IMR-90 (cell line): ENCODE measurements at regions not wholly inside any gene's neighbourhood (a gene's known extent, or its start where the extent isn't known, plus 50 kb on each side); places are given as distances from the start of the nearest gene placed in this dataset.

ENCODE experiments used
- ATAC-seq: fragments of 200-7000 bp; cut with Tn5 transposase; 2 replicates; pipeline ENCODE4 v1.9.1; 2020; ENCODE audit warnings: low read depth, mild to moderate bottlenecking, moderate library complexity
- BruUV-seq: library from RNA; stranded (reverse); fragments of 400-500 nt; replicated peaks from 2 replicates; lab custom pipeline; 2021; lab: Mats Ljungman, UMichigan
- CTCF ChIA-PET: fragments of 300-600 bp; formaldehyde crosslinking; extraction: SDS; loops from one replicate; lab custom pipeline; 2021; ENCODE audit warnings: antibody characterized with exemption; lab: Yijun Ruan, JAX
- POLR2A ChIA-PET: fragments of 300-600 bp; sonication (Branson Sonifier 250); formaldehyde crosslinking; loops from one replicate; lab custom pipeline; 2022; ENCODE audit warnings: antibody characterized with exemption; ENCODE audit not compliant: unreplicated experiment; lab: Charles Lee
- DNase-seq: peaks from one replicate; pipeline ENCODE4 v3.0.0; 2013
- H2AFZ ChIP-seq: replicated peaks from 2 replicates; pipeline ENCODE3; 2013; ENCODE audit warnings: low read length, mild to moderate bottlenecking; ENCODE audit not compliant: poor library complexity
- H2AK5ac ChIP-seq: 2 replicates; pipeline ENCODE4 v1.6.1; 2013; ENCODE audit warnings: low read depth, low read length, inconsistent platforms
- H2AK9ac ChIP-seq: replicated peaks from 2 replicates; pipeline ENCODE3; 2013; ENCODE audit warnings: mild to moderate bottlenecking, low read depth, low read length, moderate library complexity; ENCODE audit not compliant: poor library complexity
- H2BK120ac ChIP-seq: 2 replicates; pipeline ENCODE4 v1.6.1; 2013; ENCODE audit warnings: low read depth, low read length, inconsistent platforms
- H2BK15ac ChIP-seq: 3 replicates; pipeline ENCODE4 v1.6.1; 2013; ENCODE audit warnings: low read depth, low read length, inconsistent platforms
- H2BK20ac ChIP-seq: 2 replicates; pipeline ENCODE4 v1.6.1; 2013; ENCODE audit warnings: low read depth, mild to moderate bottlenecking, inconsistent platforms, low read length, moderate library complexity
- H2BK5ac ChIP-seq: 2 replicates; pipeline ENCODE4 v1.6.1; 2013; ENCODE audit warnings: mild to moderate bottlenecking, low read depth, low read length, inconsistent platforms; ENCODE audit not compliant: poor library complexity, severe bottlenecking
- H3K14ac ChIP-seq: replicated peaks from 2 replicates; pipeline ENCODE4 v1.6.1; 2013; ENCODE audit warnings: low read depth, low read length, inconsistent platforms
- H3K18ac ChIP-seq: 2 replicates; pipeline ENCODE4 v1.6.1; 2013; ENCODE audit warnings: low read depth, low read length, control low read depth
- H3K23ac ChIP-seq: 2 replicates; pipeline ENCODE4 v1.6.1; 2013; ENCODE audit warnings: low read depth, low read length, inconsistent platforms
- H3K27ac ChIP-seq: 2 replicates; pipeline ENCODE4 v1.5.1; 2013; ENCODE audit warnings: mild to moderate bottlenecking, control low read depth, low read length; ENCODE audit not compliant: insufficient read depth
- H3K27me3 ChIP-seq: 2 replicates; pipeline ENCODE4 v1.6.1; 2013; ENCODE audit warnings: low read length; ENCODE audit not compliant: control insufficient read depth, insufficient read depth
- H3K36me3 ChIP-seq: 2 replicates; pipeline ENCODE4 v1.6.1; 2013; ENCODE audit warnings: low read length, mixed read lengths; ENCODE audit not compliant: control insufficient read depth, insufficient read depth
- H3K4ac ChIP-seq: 2 replicates; pipeline ENCODE4 v1.6.1; 2013; ENCODE audit warnings: low read depth, low read length, inconsistent platforms
- H3K4me1 ChIP-seq: 2 replicates; pipeline ENCODE4 v1.6.1; 2013; ENCODE audit warnings: low read length, mixed read lengths; ENCODE audit not compliant: control insufficient read depth, insufficient read depth
- H3K4me2 ChIP-seq: 2 replicates; pipeline ENCODE4 v1.6.1; 2013; ENCODE audit warnings: low read depth, mild to moderate bottlenecking, control low read depth, low read length, moderate library complexity
- H3K4me3 ChIP-seq: 2 replicates; pipeline ENCODE4 v1.5.1; 2013; ENCODE audit warnings: low read depth, mild to moderate bottlenecking, control low read depth, low read length, moderate library complexity; ENCODE audit not compliant: insufficient read depth
- H3K56ac ChIP-seq: 2 replicates; pipeline ENCODE4 v1.6.1; 2013; ENCODE audit warnings: low read length, inconsistent platforms; ENCODE audit not compliant: insufficient read depth; ENCODE audit errors: extremely low read depth
- H3K79me1 ChIP-seq, 2 experiments: 2 replicates each; pipeline ENCODE4 v1.6.1; 2013; ENCODE audit warnings: low read length in 2 of 2, inconsistent platforms in 1 of 2, low read depth in 1 of 2
- H3K9ac ChIP-seq: 2 replicates; pipeline ENCODE4 v1.6.1; 2013; ENCODE audit warnings: low read depth, low read length, control low read depth
- H3K9me1 ChIP-seq: 2 replicates; pipeline ENCODE4 v1.6.1; 2013; ENCODE audit warnings: low read length, inconsistent platforms; ENCODE audit not compliant: insufficient read depth
- H3K9me3 ChIP-seq: 2 replicates; pipeline ENCODE4 v1.6.1; 2013; ENCODE audit warnings: low read length; ENCODE audit not compliant: control insufficient read depth, insufficient read depth
- H4K20me1 ChIP-seq: 2 replicates; pipeline ENCODE4 v1.6.1; 2013; ENCODE audit warnings: low read length, inconsistent platforms; ENCODE audit not compliant: insufficient read depth
- H4K5ac ChIP-seq: 2 replicates; pipeline ENCODE4 v1.6.1; 2013; ENCODE audit warnings: mild to moderate bottlenecking, low read depth, low read length, control low read depth
- H4K8ac ChIP-seq, 2 experiments: 2 replicates each; pipeline ENCODE4 v1.6.1; 2013; ENCODE audit warnings: low read depth in 2 of 2, low read length in 2 of 2, control low read depth in 1 of 2, inconsistent platforms in 1 of 2
- H4K91ac ChIP-seq: 2 replicates; pipeline ENCODE4 v1.6.1; 2013; ENCODE audit warnings: low read depth, low read length, inconsistent platforms; ENCODE audit not compliant: insufficient read depth
- CEBPB ChIP-seq: IDR thresholded peaks from 2 replicates; pipeline ENCODE4 v1.6.1; 2012; ENCODE audit warnings: low read depth, low read length, improper control_type of control experiment
- CHD1 ChIP-seq: IDR thresholded peaks from 2 replicates; pipeline ENCODE4 v1.6.1; 2012; ENCODE audit warnings: low read depth, low read length, improper control_type of control experiment
- FOS ChIP-seq: fragments of 150-350 bp; IDR thresholded peaks from 2 replicates; pipeline ENCODE4 v1.6.1; 2016; ENCODE audit warnings: low read depth, low read length
- MAFK ChIP-seq: IDR thresholded peaks from 2 replicates; pipeline ENCODE4 v1.6.1; 2012; ENCODE audit warnings: low read depth, low read length, improper control_type of control experiment
- MXI1 ChIP-seq: IDR thresholded peaks from 2 replicates; pipeline ENCODE4 v1.6.1; 2012; ENCODE audit warnings: low read depth, mild to moderate bottlenecking, low read length, moderate library complexity, borderline replicate concordance
- NFE2L2 ChIP-seq: fragments of 150-350 bp; IDR thresholded peaks from 2 replicates; pipeline ENCODE4 v1.6.1; 2016; ENCODE audit warnings: low read depth, mild to moderate bottlenecking, low read length
- POLR2A ChIP-seq: IDR thresholded peaks from 2 replicates; pipeline ENCODE4 v1.6.1; 2012; ENCODE audit warnings: mild to moderate bottlenecking, low read depth, low read length
- RAD21 ChIP-seq: IDR thresholded peaks from 2 replicates; pipeline ENCODE4 v1.6.1; 2012; ENCODE audit warnings: low read length, improper control_type of control experiment
- RCOR1 ChIP-seq: IDR thresholded peaks from 2 replicates; pipeline ENCODE4 v1.6.1; 2012; ENCODE audit warnings: mild to moderate bottlenecking, low read length, improper control_type of control experiment; ENCODE audit not compliant: insufficient replicate concordance
- WGBS, 2 experiments: methylation state at CpG; one replicate each; pipeline versions ENCODE4 v1.1.5 to v1.1.7; 2013; ENCODE audit warnings: missing lambda C conversion rate in 2 of 2; ENCODE audit not compliant: insufficient read length in 1 of 2; ENCODE audit errors: extremely low coverage in 2 of 2; 5-methylcytosine and 5-hydroxymethylcytosine counted together
- dilution Hi-C: fragments of 300-500 bp; cut with HindIII; formaldehyde crosslinking; loops from one replicate; pipeline ENCODE4 v1.14.3; 2018; ENCODE audit warnings: low sequenced_read_pairs; ENCODE audit not compliant: unreplicated experiment
- in situ Hi-C: fragments of 300-500 bp; cut with MboI; formaldehyde crosslinking; loops from 3 replicates; pipeline ENCODE4 v1.14.3; 2019; ENCODE audit warnings: low sequenced_read_pairs, inconsistent platforms, mixed read lengths
- intact Hi-C: fragments of 100-400 bp; cut with micrococcal nuclease; formaldehyde crosslinking; loops from 2 replicates; pipeline ENCODE4 v1.10.0; 2022
- TF ChIP-seq, protein P1 (sequence below): conservative IDR thresholded peaks from 2 replicates; pipeline ENCODE4 v1.5.1; 2012; ENCODE audit warnings: mild to moderate bottlenecking, low read depth, low read length, improper control_type of control experiment

DNA sequence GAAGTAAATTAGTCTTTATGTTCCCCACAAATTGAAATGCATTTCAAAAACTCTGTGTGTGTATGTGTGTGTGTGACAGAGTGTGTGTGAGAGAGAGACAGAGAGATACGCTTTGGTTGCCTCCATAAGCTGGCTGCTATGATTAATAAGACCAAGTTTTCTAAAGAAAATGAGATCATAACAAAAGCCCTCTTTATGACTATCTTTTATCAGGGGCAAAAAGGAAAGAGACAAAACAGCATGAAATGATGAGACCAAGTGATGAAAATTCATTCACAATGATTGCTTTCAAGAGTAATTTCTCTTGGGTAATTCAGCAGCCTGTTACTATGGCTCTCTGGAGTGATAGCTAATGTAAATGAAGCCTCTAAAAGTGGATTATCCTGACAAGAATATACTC lies 277.6 kb upstream of the PLEKHG7 start:
- no peak overlapping the region for H3K9ac ChIP-seq
- no peak overlapping the region for H3K4me2 ChIP-seq
- no peak overlapping the region for H4K8ac ChIP-seq
- no peak overlapping the region for H4K5ac ChIP-seq
- no peak overlapping the region for H2AFZ ChIP-seq
- H3K4me3 ChIP-seq = no peak overlapping the region
- H3K14ac ChIP-seq = no peak overlapping the region
- H3K4me1 ChIP-seq = no peaks in the 10 kb centered on the region
- H3K36me3 ChIP-seq = no peaks in the 10 kb centered on the region
- H2BK5ac ChIP-seq = no peak overlapping the region
- H2BK15ac ChIP-seq = no peak overlapping the region
- H3K56ac ChIP-seq = no peak overlapping the region
- POLR2A ChIA-PET = no interaction called here
- no peak overlapping the region for H3K18ac ChIP-seq
- no peaks in the 10 kb centered on the region for H4K20me1 ChIP-seq
- H2BK120ac ChIP-seq = no peak overlapping the region
- no peak for TF ChIP-seq CEBPB
- TF ChIP-seq RAD21 = no peak
- no peak for TF ChIP-seq MAFK
- TF ChIP-seq, protein P1, sequence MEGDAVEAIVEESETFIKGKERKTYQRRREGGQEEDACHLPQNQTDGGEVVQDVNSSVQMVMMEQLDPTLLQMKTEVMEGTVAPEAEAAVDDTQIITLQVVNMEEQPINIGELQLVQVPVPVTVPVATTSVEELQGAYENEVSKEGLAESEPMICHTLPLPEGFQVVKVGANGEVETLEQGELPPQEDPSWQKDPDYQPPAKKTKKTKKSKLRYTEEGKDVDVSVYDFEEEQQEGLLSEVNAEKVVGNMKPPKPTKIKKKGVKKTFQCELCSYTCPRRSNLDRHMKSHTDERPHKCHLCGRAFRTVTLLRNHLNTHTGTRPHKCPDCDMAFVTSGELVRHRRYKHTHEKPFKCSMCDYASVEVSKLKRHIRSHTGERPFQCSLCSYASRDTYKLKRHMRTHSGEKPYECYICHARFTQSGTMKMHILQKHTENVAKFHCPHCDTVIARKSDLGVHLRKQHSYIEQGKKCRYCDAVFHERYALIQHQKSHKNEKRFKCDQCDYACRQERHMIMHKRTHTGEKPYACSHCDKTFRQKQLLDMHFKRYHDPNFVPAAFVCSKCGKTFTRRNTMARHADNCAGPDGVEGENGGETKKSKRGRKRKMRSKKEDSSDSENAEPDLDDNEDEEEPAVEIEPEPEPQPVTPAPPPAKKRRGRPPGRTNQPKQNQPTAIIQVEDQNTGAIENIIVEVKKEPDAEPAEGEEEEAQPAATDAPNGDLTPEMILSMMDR = no peak
- no peak for TF ChIP-seq MXI1
- TF ChIP-seq NFE2L2 = no peak
- no peak for TF ChIP-seq CHD1
- no peak for TF ChIP-seq RCOR1
- no peak for TF ChIP-seq FOS
- no peak for TF ChIP-seq POLR2A
- dilution Hi-C loops = no loop called here
- H3K4ac ChIP-seq = no peak overlapping the region
- no CpG with 5 or more reads among the region's 1 CpG for WGBS, 2 experiments
- ATAC-seq = no peak
- in situ Hi-C loops = no loop called here
- intact Hi-C loops = no loop called here
- H3K27me3 ChIP-seq = peaks cover 2% of the 10 kb centered on the region; the same call in 1 of the 2 replicates
- H3K9me1 ChIP-seq = no peaks in the 10 kb centered on the region
- no peak overlapping the region for H2AK9ac ChIP-seq
- H4K91ac ChIP-seq = no peak overlapping the region
- H3K27ac ChIP-seq = no peak overlapping the region
- no peak overlapping the region for H2BK20ac ChIP-seq
- H3K9me3 ChIP-seq = no peaks in the 10 kb centered on the region
- CTCF ChIA-PET = no interaction called here
- DNase-seq = no peak
- no peak overlapping the region for H2AK5ac ChIP-seq
- BruUV-seq = no TSS peak
- H3K23ac ChIP-seq = no peak overlapping the region
- no peaks in the 10 kb centered on the region for H3K79me1 ChIP-seq
